CD4-positive, alpha-beta T cell treated with Interleukin-15 for 4 hours (primary cell): ENCODE measurements at regions not wholly inside any gene's neighbourhood (a gene's known extent, or its start where the extent isn't known, plus 50 kb on each side); places are given as distances from the start of the nearest gene placed in this dataset.

Experiments used
- DNase-seq: peaks from one replicate; pipeline ENCODE4 v3.0.0-alpha.2; 2020; ENCODE audit warnings: low spot score

GRCh38 chr10:113219446-113219845, 269.4 kb downstream of the TCF7L2 start:
- DNase-seq: no peak

GRCh38 chr10:113221756-113222168, 271.7 kb downstream of the TCF7L2 start:
- DNase-seq: no peak

GRCh38 chr10:113222207-113222606, 272.2 kb downstream of the TCF7L2 start:
- DNase-seq: no peak

- no peak for DNase-seq
Observed at GRCh38 chr10:113225364-113225763, 275.3 kb downstream of the TCF7L2 start.

- DNase-seq: no peak
Observed at GRCh38 chr10:113225903-113226302, 275.9 kb downstream of the TCF7L2 start.

- DNase-seq: no peak
Observed at GRCh38 chr10:113226399-113226798, 276.4 kb downstream of the TCF7L2 start.

GRCh38 chr10:113226831-113227445, 276.9 kb downstream of the TCF7L2 start:
- DNase-seq: no peak

GRCh38 chr10:113228530-113228929, 278.5 kb downstream of the TCF7L2 start:
- no peak for DNase-seq

GRCh38 chr10:113230011-113230610, 280.1 kb downstream of the TCF7L2 start:
- no peak for DNase-seq

- DNase-seq: no peak
Observed at GRCh38 chr10:113232928-113233511, 283.0 kb downstream of the TCF7L2 start.

GRCh38 chr10:113234481-113234880, 284.4 kb downstream of the TCF7L2 start:
- no peak for DNase-seq

GRCh38 chr10:113235508-113235907, 285.5 kb downstream of the TCF7L2 start:
- DNase-seq: no peak

- no peak for DNase-seq
Observed at GRCh38 chr10:113236998-113237397, 287.0 kb downstream of the TCF7L2 start.

GRCh38 chr10:113239566-113240350, 289.7 kb downstream of the TCF7L2 start:
- DNase-seq: no peak

- DNase-seq: no peak
Observed at GRCh38 chr10:113240736-113241135, 290.7 kb downstream of the TCF7L2 start.

GRCh38 chr10:113241599-113242360, 291.7 kb downstream of the TCF7L2 start:
- DNase-seq: no peak

GRCh38 chr10:113243311-113243710, 293.3 kb downstream of the TCF7L2 start:
- no peak for DNase-seq

GRCh38 chr10:113244750-113245149, 294.7 kb downstream of the TCF7L2 start:
- DNase-seq: no peak

GRCh38 chr10:113245286-113245685, 295.2 kb downstream of the TCF7L2 start:
- DNase-seq: no peak

GRCh38 chr10:113247050-113247449, 297.0 kb downstream of the TCF7L2 start:
- no peak for DNase-seq

GRCh38 chr10:113252650-113253618, 299.9 kb upstream of the HABP2 start:
- DNase-seq: no peak
